ENCODE measurements at regions not wholly inside any gene's neighbourhood (a gene's known extent, or its start where the extent isn't known, plus 50 kb on each side); places are given as distances from the start of the nearest gene placed in this dataset.

- no peak for DNase-seq
Observed at GRCh38 chr4:56200275-56200674, 187.0 kb downstream of the AASDH start.

GRCh38 chr4:56198265-56198664 is 189.0 kb downstream of the AASDH start:
- DNase-seq: no peak

GRCh38 chr4:56197387-56197786 is 189.9 kb downstream of the AASDH start:
- DNase-seq: no peak

- no peak for DNase-seq
Observed at GRCh38 chr4:56195025-56195424, 192.3 kb downstream of the AASDH start.

GRCh38 chr4:56191534-56191933 is 195.8 kb downstream of the AASDH start:
- DNase-seq: no peak

- no peak for DNase-seq
Observed at GRCh38 chr4:56187688-56188087, 199.6 kb downstream of the AASDH start.

- peak; percentile 4 for DNase-seq
Observed at GRCh38 chr4:56186808-56187523, 200.3 kb downstream of the AASDH start.

GRCh38 chr4:56185901-56186300 is 201.4 kb downstream of the AASDH start:
- no peak for DNase-seq

GRCh38 chr4:56184214-56184613 is 203.1 kb downstream of the AASDH start:
- no peak for DNase-seq

GRCh38 chr4:56183344-56183959 is 203.8 kb downstream of the AASDH start:
- no peak for DNase-seq

- DNase-seq: no peak
Observed at GRCh38 chr4:56182356-56182755, 204.9 kb downstream of the AASDH start.

- DNase-seq: no peak
Observed at GRCh38 chr4:56181140-56181953, 205.9 kb downstream of the AASDH start.

GRCh38 chr4:56169061-56169460 is 218.2 kb downstream of the AASDH start:
- no peak for DNase-seq

GRCh38 chr4:56164907-56165306 is 216.2 kb downstream of the CEP135 start:
- DNase-seq: no peak

- DNase-seq: no peak
Observed at GRCh38 chr4:56160636-56161035, 211.9 kb downstream of the CEP135 start.

- DNase-seq: no peak
Observed at GRCh38 chr4:56158483-56158882, 209.7 kb downstream of the CEP135 start.

GRCh38 chr4:56156141-56156540 is 207.4 kb downstream of the CEP135 start:
- no peak for DNase-seq

GRCh38 chr4:56155432-56155831 is 206.7 kb downstream of the CEP135 start:
- DNase-seq: no peak

GRCh38 chr4:56149591-56149990 is 200.8 kb downstream of the CEP135 start:
- DNase-seq: no peak

GRCh38 chr4:56148428-56148827 is 199.7 kb downstream of the CEP135 start:
- no peak for DNase-seq

GRCh38 chr4:56147371-56147770 is 198.6 kb downstream of the CEP135 start:
- DNase-seq: no peak

- DNase-seq: no peak
Observed at GRCh38 chr4:56146956-56147355, 198.2 kb downstream of the CEP135 start.

GRCh38 chr4:56142088-56142487 is 193.3 kb downstream of the CEP135 start:
- no peak for DNase-seq

- no peak for DNase-seq
Observed at GRCh38 chr4:56139241-56139827, 190.6 kb downstream of the CEP135 start.

Measured in DMS79 treated with DMSO at 0.1 percent for 48 hours (cell line).